ENCODE measurements at regions not wholly inside any gene's neighbourhood (a gene's known extent, or its start where the extent isn't known, plus 50 kb on each side); places are given as distances from the start of the nearest gene placed in this dataset.

DNA sequence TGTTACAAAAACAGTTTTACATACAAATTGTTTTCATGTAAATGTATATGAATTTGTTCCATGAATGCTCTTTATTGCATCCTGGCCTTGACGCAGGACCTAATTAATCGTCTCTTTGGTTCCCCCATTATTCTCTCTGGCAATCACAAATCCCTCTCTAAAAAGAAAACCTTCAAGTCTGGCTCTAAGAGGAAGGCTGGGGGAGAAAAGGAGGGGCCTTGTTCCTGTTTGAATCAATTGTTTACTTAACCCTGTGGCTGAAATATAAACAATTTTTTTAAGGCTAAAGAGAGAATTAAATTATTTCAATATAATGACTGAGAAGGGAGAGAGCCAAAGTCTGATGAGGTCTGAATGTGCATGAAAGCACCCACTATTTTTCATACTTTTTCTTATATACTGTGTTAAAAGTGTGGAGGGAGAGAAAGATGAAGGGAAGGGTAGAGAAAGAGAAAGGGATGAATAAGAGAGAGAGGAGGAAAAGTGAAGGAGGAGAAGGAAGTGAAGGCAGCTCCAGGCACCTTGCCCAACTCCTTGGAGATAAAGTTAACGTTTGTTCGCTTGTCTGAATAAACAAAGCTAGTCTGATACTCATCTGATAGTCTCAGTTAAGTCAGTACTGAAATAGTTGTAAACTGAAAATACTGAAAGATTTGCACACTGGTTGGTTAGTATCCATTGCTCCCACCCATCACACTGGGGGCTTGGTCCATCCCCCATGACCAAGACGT is 116.4 kb upstream of the SPDL1 start:
- TF ChIP-seq POLR2AphosphoS5 (IDR thresholded peaks at IDR 0.05): no peak
- no peak for TF ChIP-seq EP300 (IDR thresholded peaks at IDR 0.05)
- no peak for TF ChIP-seq CTCF (IDR thresholded peaks at IDR 0.05)
- Histone ChIP-seq H3K36me3 (no peaks in the 10 kb centered on the region), H3K27ac (no peak overlapping the region), H3K9me3 (peaks cover 0 to 5% (median 0%) of the 10 kb centered on the region in 4 donors), H3K4me3 (no peak overlapping the region), H3K4me1 (peaks cover 0 to 12% (median 4%) of the 10 kb centered on the region in 4 donors), H3K27me3 (no peaks in the 10 kb centered on the region)
- WGBS, 5 donors: 18 to 28% (median 19%) methylated on average over 5 of the region's 5 CpGs
- intact Hi-C loops (cut with DNase I; ENCODE audit: low total_unique reads): no loop called here
- DNase-seq: peak in 1 of 2 donors; percentile 9

DNA sequence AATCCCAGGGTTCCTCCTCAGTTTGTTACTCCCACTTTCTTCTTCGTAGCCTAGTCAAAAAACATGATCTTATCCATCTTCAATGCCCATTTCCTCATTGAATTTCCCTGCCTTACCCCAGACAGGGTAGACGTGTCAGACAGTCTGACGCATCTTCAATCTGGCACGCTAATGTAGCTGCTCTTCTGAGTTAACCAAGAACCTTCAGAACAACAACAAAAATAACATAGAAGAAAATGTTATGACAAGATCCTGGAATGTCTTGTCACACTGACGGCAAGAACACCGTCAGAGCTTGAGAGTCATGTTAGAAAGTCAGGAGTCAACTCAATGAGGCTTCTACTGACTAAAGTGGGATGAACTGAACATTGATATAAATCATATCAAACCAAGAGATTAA is 122.7 kb upstream of the SPDL1 start:
- 86 to 93% (median 89%) methylated on average over 6 of the region's 6 CpGs for WGBS, 5 donors
- no peak overlapping the region for H3K27ac ChIP-seq
- no peaks in the 10 kb centered on the region for H3K27me3 ChIP-seq
- intact Hi-C loops (cut with DNase I; ENCODE audit: low total_unique reads): no loop called here
- no peak for DNase-seq
- no peak overlapping the region for H3K4me3 ChIP-seq
- peaks cover 0 to under 1% (median 0%) of the 10 kb centered on the region in 4 donors for H3K9me3 ChIP-seq
- no peaks in the 10 kb centered on the region for H3K4me1 ChIP-seq
- no peaks in the 10 kb centered on the region for H3K36me3 ChIP-seq
- TF ChIP-seq POLR2AphosphoS5 (IDR thresholded peaks at IDR 0.05): no peak
- no peak for TF ChIP-seq EP300 (IDR thresholded peaks at IDR 0.05)
- TF ChIP-seq POLR2A (IDR thresholded peaks at IDR 0.05): no peak
- TF ChIP-seq CTCF (IDR thresholded peaks at IDR 0.05): no peak

DNA sequence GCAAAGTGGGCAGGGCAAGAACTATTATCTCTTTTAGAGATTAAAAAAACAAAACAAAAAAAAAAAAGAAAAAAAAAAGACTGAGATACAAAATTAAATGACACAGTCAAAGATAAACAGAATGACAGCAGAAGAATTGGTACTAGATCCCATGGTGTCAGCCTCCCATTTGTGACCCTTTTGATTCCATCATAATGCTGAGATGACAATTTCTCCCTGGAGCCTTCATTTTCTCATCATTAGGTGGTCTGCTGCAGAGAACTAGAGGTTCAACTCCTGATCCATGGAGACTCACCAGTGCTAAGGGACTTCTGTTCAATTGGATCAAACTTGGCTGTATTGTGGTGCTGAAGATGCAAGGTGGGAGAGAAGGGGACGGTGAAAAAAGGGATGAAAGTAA is 123.5 kb upstream of the SPDL1 start:
- no peaks in the 10 kb centered on the region for H3K27me3 ChIP-seq
- DNase-seq: no peak
- intact Hi-C loops (cut with DNase I; ENCODE audit: low total_unique reads): no loop called here
- H3K9me3 ChIP-seq: no peaks in the 10 kb centered on the region
- H3K36me3 ChIP-seq: no peaks in the 10 kb centered on the region
- H3K27ac ChIP-seq: no peak overlapping the region
- H3K4me1 ChIP-seq: no peaks in the 10 kb centered on the region
- H3K4me3 ChIP-seq: no peak overlapping the region
- WGBS, 5 donors: 48 to 88% (median 85%) methylated on average over 1 of the region's 1 CpG
- TF ChIP-seq CTCF (IDR thresholded peaks at IDR 0.05) (no peak), POLR2AphosphoS5 (IDR thresholded peaks at IDR 0.05) (no peak), POLR2A (IDR thresholded peaks at IDR 0.05) (no peak), EP300 (IDR thresholded peaks at IDR 0.05) (no peak)

DNA sequence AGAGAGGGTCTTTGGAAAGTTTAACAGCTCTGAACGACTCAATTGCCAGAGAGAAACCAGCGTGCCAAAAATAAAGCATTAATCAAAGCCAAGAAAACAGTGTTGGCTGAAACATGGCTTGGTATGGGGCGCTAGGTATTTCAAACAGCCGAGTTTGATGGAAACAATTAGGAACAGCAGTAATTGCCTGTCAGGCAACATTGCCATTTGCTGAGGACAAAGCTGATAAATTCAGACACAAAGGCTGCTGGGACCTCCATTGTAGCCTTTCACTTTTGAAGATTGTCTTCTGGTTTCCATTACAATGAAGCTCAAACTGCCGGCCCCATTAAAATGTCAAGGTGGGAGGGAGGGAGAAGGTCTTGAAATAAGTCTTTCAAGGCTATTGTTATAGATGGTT is 125.4 kb upstream of the SPDL1 start:
- Histone ChIP-seq H3K36me3 (no peaks in the 10 kb centered on the region), H3K4me3 (no peak overlapping the region), H3K27ac (no peak overlapping the region), H3K9me3 (no peaks in the 10 kb centered on the region), H3K4me1 (no peaks in the 10 kb centered on the region), H3K27me3 (no peaks in the 10 kb centered on the region)
- intact Hi-C loops (cut with DNase I; ENCODE audit: low total_unique reads): no loop called here
- TF ChIP-seq POLR2A (IDR thresholded peaks at IDR 0.05) (no peak), EP300 (IDR thresholded peaks at IDR 0.05) (no peak), POLR2AphosphoS5 (IDR thresholded peaks at IDR 0.05) (no peak), CTCF (IDR thresholded peaks at IDR 0.05) (no peak)
- WGBS, 5 donors: 43 to 62% (median 49%) methylated on average over 5 of the region's 5 CpGs
- DNase-seq: no peak

All from stomach (tissue), 8 donors.